Stimulated activated CD4-positive, alpha-beta T cell treated with anti-CD3 and anti-CD28 coated beads, Interleukin-12 subunit alpha, Interleukin-12 subunit beta, amount 100 ng/mL, for 48 hours (primary cell): ENCODE measurements at regions not wholly inside any gene's neighbourhood (a gene's known extent, or its start where the extent isn't known, plus 50 kb on each side); places are given as distances from the start of the nearest gene placed in this dataset.

Experiments used
- DNase-seq, 3 donors: peaks; one replicate each; pipeline ENCODE4 v3.0.0-alpha.2; 2020; ENCODE audit warnings: low read depth in 2 of 3, low spot score in 1 of 3

- no peak for DNase-seq
Observed at GRCh38 chr6:21986703-21987102, 310.1 kb downstream of the PRL start.

GRCh38 chr6:21987501-21987957 lies 309.3 kb downstream of the PRL start:
- DNase-seq = no peak

GRCh38 chr6:21990577-21990976 lies 306.3 kb downstream of the PRL start:
- DNase-seq = no peak

GRCh38 chr6:21992178-21992967 lies 304.5 kb downstream of the PRL start:
- no peak for DNase-seq

DNA sequence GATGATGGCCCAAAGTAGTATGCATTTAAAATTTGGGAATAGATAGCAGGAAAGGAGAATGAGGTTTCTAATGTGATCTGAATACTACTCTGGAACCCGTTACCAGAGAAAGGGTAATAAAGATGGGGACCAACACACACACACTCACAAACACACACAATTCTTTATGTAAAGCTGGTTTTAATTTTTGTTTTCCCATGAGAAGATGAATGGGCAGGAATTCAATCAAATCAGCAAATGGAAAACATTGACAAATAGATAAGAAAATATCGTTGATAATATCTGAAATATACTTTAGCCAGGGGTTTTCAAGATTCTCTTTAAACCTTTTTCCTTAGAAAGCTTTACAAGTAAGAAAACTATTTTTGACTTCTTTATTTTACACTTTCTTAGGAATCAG lies 303.0 kb downstream of the PRL start:
- no peak for DNase-seq

- DNase-seq = no peak
Observed at GRCh38 chr6:21994821-21995220, 302.0 kb downstream of the PRL start.

- no peak for DNase-seq
Observed at GRCh38 chr6:21995318-21995717, 301.5 kb downstream of the PRL start.

- DNase-seq = no peak
Observed at GRCh38 chr6:21996425-21997118, 300.3 kb downstream of the PRL start.

GRCh38 chr6:21997119-21998037 lies 299.5 kb downstream of the PRL start:
- DNase-seq = no peak

GRCh38 chr6:21998582-21998981 lies 298.3 kb downstream of the PRL start:
- DNase-seq = no peak

- no peak for DNase-seq
Observed at GRCh38 chr6:21999012-21999528, 297.8 kb downstream of the PRL start.

- DNase-seq = no peak
Observed at GRCh38 chr6:21999741-22000140, 297.1 kb downstream of the PRL start.

- DNase-seq = no peak
Observed at GRCh38 chr6:22001396-22002027, 295.3 kb downstream of the PRL start.

DNA sequence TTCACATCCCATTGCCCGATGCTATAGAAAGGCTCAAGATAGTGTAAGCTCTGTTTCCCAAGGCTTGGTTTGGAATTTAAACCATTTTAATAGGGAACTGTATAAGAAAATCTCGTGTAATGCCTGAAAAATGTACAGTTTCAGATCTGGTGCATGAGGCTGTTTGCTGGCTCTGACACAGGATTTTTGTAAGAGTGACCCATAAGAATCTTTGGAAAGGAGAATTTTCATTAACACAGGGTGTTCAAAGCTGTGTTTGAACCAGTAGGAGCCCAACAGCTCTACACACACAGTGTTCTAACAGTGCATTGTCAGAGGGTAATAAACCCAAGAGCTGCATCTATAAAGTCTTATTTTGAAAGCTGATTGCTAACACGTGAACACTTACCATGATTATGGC lies 293.5 kb downstream of the PRL start:
- no peak for DNase-seq

- no peak for DNase-seq
Observed at GRCh38 chr6:22006795-22007194, 290.0 kb downstream of the PRL start.

- no peak for DNase-seq
Observed at GRCh38 chr6:22007469-22007868, 289.4 kb downstream of the PRL start.

GRCh38 chr6:22008248-22008836 lies 288.5 kb downstream of the PRL start:
- no peak for DNase-seq

GRCh38 chr6:22010102-22010501 lies 286.7 kb downstream of the PRL start:
- DNase-seq = no peak

- DNase-seq = no peak
Observed at GRCh38 chr6:22015216-22015615, 281.6 kb downstream of the PRL start.

DNA sequence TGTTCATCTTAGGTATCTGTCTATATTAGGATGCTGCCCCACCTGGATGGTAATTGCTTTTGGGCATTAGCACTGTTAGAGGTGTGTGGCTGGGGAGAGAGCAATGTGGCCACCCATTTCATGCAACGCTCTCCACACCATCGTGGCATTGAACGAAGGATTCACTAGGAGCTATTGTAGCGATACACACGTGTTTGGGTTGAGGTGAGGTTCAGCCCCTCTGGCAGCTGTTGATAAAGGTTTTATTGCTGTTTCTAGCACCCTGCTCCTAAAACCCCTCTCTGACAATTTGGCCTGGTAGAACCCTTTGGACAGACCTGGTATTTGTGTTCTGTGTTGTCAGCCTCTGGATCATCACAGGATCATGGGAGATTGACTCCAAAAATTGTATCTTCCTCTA lies 280.9 kb downstream of the PRL start:
- no peak for DNase-seq
